ENCODE measurements at regions not wholly inside any gene's neighbourhood (a gene's known extent, or its start where the extent isn't known, plus 50 kb on each side); places are given as distances from the start of the nearest gene placed in this dataset.
A peak's percentile ranks its signal among the peaks of the same experiment; 100 is the strongest.
"Not testable (repeated sequence)": the region's sequence is repeated elsewhere in the genome, so short reads cannot be mapped to it uniquely, and the experiment has no call there.

DNA sequence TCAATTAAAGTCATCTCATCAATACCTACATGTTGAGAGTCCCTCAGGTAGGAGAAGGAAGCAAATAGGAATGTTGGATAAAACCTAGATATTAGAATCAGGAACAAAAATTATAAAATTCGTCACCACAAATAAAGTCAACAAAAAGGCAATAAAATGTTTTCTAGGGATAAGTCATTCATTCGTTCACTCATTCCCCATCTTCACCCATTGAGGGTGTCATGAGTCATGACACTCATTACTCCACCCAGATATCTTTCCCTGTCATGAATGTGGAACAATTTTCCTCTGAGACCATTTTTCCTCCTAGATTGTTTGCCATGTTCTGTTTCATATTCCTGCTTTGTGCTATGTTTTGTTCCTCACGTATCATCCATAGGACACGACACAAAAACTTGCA is 50.9 kb upstream of the OLIG3 start:
- DNase-seq (ENCODE audit: low read depth in 2 of 2): no peak

DNA sequence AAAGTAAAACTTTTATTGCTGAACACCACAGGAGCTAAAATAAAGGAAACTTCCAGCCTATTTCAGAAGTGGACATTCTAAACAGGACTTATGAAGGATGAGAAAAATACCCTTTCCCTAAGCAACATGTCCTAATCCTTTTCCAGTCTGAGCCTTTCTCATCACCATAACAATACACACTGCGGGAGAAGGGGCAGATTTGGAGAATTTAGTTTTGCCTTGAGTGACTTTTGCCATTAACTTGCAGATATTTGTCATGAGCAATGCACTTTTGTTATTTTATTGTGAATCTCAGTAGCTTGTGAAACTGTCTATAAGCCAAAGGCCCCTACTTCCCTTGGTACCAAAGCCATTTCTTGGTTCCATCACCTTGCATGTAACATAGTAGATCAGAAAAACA is 53.0 kb upstream of the OLIG3 start:
- DNase-seq (ENCODE audit: low read depth in 2 of 2): no peak

DNA sequence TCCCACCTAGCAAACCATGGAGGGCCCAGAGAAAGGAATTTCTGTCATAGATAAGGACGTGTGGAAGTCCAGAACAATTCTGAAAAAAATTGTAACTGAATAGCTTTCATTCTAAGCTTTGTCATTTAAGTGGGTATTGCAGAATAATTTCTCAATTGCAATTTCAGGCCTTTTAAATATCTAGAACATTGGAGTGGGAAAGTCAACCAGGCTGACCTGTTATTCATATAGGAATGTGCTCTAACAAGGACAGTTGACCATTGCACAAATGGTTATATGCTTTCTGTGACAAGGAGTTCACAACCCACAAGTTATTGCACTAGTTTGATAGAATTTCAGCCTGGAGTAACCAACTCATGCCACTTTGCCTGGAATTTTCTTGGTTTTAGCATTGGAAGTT is 53.4 kb upstream of the OLIG3 start:
- DNase-seq (ENCODE audit: low read depth in 2 of 2): no peak

DNA sequence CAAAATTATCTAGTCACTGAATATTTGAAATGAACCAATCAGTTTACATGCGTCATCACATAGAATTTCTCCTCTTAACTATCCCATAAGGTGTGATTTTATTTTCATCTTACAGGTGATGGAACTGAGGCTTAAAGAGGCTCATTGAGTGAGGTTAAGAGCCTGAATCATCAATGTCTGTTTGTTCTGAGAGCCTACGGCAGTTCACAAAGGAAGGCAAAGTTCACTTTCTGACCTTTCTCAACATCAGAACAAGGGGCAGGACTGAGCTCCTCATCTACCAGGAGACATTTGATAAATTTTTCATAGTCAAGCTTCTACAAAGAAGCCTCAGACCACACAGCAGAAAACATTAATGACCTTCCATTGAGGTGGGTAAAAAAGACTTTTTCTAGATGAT is 54.9 kb upstream of the OLIG3 start:
- DNase-seq (ENCODE audit: low read depth in 2 of 2): no peak

DNA sequence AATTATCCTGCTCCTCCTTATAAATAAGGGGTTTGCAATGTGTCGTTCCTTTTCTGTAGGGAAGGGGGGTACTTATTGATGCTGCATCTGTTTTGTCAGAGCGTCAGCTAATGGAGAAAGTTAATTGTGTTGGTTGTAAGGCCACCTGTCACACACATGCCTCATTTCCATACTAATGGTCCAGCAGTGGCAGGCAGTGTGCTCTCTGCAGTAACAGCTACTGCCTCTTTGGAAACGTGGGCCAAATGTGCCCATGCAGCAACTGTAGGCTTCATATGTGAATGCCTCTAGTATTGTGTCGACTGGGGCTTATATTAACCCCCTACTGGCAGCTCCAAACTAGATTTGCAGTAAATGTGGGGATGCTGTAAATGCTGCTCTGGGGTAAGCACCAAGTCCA is 56.3 kb upstream of the OLIG3 start:
- no peak for DNase-seq (ENCODE audit: low read depth in 2 of 2)

DNA sequence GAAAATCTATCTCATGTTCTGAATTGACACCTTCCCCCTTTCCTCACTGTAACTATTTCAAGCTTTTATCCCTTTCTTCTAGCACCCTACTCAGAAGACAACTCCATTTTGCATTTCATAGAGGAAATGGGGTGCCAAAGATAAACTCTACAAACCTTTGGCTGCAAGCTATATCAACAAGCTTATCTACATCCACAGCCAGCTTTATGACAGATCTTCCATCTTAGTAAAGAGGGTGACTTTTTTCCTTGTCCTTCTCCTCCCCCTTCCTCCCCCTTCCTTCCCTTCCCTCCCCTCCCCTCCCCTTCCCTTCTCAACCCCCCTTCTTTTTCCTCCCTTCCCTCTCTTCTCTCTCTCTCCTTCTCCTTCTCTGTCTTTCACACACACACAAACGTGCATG is 58.0 kb upstream of the OLIG3 start:
- DNase-seq (ENCODE audit: low read depth in 2 of 2): no peak

DNA sequence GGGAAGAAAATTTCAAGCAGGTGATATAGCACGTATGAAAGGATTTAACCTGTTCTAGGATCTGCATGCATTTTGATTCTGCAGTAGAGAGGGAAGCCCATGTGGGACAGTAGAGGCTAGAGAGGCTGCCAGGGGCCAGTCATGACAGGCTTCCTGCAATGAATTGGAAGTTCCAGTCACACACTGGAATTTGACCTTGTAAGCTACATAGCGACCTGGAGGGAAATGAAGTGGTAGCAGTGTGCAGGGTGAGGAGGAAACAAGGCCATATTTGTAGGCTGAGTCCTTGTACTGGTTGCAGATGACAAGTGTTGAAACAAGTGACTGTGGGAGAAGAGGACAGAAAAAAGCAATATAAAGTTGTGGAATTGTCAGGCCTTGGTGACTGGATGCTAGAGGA is 58.6 kb upstream of the OLIG3 start:
- DNase-seq (ENCODE audit: low read depth in 2 of 2): no peak

DNA sequence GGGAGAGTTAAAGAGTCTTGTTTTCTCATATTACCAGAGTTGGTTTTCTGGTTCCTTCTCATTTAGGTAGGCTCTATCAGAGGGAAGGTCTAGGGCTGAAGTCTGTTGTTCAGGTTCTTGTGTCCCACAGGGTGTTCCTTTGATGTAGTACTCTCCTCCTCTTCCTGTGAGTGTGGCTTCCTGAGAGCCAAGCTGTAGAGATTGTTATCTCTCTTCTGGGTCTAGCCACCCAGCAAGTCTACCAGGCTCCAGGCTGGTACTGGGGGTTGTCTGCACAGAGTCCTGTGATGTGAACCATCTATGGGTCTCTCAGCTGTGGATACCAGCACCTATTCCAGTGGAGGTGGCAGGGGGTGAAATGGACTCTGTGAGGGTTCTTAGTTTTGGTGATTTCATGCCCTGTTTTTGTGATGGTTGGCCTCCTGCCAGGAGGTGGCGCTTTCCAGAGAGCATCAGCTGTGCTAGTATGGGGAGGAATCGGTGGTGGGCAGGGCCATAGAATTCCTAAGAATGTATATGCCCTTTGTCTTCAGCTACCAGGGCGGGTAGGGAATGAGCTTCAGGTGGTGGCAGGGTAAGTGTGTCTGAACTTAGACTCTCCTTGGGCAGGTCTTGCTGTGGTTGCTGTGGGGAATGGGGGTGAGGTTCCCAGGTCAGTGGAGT is 65.5 kb upstream of the OLIG3 start:
- peak in 1 of 2 experiments; percentile 6 for DNase-seq (ENCODE audit: low read depth in 2 of 2)

DNA sequence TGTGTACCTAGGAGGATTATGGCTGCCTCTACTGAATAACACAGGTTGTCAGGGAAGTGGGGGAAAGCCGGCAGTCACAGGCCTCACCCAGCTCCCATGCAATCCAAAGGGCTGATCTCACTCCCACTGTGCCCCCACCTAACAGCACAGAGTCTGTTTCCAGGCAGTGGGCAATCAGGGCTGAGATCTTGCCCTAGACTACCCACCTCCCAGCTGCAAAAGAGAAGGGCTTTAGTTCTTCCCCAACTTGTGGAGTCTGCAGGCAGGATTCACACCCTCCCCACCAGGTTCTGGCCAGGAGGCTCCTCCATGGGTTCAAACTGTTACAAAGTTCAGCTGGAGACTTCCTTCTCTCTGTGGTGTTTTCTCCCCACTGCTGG is 66.0 kb upstream of the OLIG3 start:
- DNase-seq (ENCODE audit: low read depth in 2 of 2): no peak

DNA sequence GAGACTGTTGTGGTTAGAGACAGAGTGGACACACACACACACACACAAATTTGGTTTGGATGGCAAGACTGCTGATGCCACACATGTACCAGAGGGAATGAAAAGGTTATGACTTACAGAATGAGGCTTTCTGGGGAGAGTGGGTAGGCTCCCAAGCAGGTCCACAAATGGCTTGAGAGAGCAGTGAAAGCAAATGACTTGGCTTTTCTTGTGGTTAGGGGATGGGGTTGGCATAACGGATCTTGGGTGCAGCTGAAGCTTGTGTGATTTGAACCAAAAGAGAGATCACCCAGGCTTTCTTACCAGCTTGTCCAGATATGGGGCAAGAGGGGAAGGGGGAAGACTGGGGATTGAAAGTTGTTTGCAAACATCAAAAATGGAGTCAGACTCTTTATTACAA is 73.9 kb upstream of the OLIG3 start:
- no peak for DNase-seq (ENCODE audit: low read depth in 2 of 2)

DNA sequence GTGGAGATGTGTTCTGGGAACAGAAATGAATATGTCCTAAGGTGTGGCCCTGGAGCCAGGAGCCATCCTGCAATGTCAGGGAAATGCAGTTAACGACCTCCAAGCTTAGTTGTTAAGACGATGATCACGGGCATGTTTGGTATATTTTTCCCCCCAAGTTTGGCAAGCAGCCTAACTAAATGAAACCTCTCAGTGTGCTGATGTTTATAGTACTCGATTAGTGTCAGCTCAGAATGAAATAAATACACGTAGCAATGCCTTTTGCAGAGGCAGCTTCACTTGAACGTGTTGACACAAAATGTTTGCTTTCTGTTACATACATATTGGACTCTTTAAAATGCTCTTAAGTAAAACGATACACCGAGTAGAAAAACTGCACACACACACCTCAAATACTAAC is 76.2 kb upstream of the OLIG3 start:
- DNase-seq (ENCODE audit: low read depth in 2 of 2): no peak

DNA sequence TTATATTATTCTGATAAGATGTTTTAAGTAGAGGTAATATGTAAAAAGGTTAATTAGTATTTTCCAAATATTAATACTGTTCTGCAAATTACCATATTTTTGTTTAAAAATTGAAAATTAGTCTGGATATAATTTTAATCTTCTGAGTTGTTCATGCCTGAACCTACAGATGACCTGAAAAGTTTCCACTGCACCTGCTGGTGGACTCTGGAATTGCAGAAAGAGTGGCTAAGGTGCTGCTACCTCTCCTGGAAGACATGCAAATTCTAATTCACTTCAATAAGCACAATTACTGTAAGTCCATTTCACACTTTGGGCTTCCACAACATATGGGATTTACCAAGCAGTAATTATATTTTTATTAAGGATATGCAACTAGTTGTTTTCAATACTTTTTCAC is 77.7 kb upstream of the OLIG3 start:
- peak; percentile 26 to 64 for DNase-seq (ENCODE audit: low read depth in 2 of 2)

DNA sequence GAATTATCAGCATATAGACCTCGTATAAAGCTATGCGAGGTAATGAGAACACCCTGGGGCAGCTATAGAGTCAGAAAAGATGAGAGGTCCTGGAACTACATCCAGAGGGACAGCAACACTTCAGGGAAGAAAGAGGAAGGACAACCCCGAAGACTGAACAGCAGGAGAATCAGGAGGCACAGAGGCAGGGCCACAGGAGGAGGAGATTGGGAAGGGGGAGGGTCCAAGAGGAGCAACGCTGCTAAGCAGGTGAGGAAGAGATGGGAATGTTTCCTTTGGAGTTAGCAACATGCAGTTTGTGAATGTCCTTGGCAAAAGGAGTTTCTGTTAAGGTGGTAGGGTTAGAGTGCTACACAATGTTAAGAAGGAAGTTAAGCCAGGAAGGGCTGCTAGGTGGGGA is 79.5 kb upstream of the OLIG3 start:
- no peak for DNase-seq (ENCODE audit: low read depth in 2 of 2)

DNA sequence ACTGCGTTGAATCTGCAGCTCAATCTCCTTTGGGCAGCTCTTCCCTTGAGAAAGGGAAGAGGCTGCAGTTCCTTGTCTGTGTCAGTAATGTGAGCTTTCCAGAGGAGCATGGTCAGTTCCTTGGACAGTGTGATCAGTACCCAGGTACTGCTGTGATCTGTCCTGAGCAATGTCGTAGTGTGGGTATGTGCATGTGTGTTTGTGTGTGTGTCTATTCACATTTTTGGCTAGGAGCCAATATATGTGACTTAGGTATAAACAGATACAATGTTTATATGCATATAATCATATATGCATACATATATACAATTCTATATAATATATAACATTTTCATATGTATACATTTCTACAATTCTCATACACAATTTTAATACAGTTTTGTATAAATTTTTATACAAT is 85.4 kb upstream of the OLIG3 start:
- no peak for DNase-seq (ENCODE audit: low read depth in 2 of 2)

DNA sequence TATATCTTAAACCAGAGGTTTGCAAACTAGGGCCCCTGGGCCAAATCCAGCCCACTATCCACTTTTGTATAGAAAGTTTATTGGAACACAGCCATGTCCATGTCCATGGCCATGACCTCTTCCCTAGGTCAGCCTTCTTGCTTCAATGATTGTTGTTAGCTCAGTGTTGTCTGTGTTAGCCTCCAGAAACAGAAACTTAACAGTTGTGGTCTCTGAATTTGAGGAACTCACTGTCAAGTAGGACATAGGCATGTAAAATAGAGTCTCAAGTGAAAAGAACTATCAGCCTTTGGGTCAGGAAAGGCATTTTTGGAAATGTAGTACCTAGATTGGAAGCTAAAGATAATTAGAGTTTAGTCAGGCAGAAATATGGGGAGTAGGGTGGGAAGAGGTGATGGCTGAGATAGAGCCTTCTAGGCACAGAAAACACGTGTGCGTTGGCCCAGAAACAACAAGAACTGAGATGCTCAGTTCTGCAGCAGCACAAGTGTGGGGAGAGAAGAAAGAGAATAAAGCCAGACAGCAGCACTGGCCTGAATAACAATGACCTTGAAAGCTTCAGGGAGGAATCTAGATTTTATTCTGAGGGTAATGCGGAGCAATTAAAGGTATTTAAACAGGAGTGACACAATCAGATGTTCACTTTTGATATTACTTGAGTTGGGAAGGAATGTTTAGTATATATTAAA is 87.0 kb upstream of the OLIG3 start:
- no peak for DNase-seq (ENCODE audit: low read depth in 2 of 2)

DNA sequence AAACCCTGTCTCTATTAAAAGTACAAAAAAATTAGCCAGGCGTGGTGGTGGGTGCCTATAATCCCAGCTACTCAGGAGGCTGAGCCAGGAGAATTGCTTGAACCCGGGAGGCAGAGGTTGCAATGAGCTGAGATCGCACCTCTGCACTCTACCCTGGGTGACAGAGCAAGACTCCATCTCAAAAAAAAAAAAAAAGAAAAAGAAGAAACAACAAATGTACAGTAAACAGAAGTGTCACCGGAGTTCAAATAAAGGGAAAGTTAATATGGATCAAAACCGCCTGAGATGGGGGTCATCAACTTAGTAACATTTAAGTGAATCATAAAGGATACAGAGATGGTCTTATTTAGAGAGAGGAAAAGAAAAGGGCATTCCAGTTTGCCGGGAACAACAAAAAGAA is 89.3 kb upstream of the OLIG3 start:
- DNase-seq (ENCODE audit: low read depth in 2 of 2): not testable (repeated sequence)

DNA sequence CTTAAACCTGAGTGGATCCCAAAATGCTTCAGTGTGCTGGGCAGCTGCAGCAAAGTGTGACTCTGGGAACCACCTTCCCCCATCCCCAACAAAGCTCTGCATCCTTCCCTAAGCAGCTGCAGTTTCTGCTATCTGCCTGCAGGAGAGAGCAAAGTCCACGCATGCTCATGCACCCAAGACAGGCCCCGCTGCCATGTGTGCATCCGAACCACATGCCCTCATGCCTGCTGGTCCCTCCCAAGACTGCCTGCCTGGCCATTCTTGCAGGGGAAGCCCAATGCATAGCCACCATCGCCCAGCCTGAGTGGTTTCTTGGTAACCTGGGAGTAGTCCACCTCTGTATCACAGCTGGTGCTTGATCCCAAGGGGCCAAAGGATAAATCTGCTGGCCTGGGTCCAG is 94.3 kb upstream of the OLIG3 start:
- no peak for DNase-seq (ENCODE audit: low read depth in 2 of 2)

DNA sequence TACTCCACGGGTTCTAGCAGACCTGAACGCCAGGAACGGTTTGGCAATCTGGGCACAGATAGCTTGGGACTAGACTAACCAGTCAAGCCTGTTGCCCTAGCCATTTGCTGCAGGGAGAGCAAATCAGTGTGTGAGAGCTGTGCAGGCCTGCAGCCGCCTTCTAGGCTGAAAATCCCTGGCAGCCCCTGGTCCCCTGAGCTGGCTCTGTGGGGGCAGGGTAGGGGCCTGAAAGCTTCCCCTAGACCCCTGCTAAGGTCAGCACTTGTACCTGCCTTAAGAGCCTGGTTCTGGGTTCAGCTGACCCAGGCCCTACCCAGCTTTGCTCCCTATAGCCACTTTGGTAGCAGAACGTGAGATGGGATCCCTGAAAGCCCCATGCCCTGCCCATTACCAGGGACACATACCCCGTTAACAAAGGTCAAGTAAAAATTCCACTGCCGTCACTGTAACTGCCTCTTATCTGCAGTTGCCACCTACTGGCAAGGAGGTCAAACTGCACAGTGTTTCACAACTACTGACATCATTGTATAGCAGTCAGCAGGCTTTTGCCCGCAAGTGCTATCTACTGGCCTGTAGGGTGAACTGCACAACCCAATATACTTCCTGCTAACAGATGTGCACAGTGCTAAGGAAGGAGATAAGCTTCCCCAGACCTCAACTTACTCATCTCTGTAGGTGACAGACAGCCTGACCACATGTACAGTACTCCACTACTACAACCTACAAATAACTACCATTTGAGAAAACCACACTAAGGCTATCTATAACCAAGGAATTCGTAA is 95.1 kb upstream of the OLIG3 start:
- peak; percentile 9 to 26 for DNase-seq (ENCODE audit: low read depth in 2 of 2)

DNA sequence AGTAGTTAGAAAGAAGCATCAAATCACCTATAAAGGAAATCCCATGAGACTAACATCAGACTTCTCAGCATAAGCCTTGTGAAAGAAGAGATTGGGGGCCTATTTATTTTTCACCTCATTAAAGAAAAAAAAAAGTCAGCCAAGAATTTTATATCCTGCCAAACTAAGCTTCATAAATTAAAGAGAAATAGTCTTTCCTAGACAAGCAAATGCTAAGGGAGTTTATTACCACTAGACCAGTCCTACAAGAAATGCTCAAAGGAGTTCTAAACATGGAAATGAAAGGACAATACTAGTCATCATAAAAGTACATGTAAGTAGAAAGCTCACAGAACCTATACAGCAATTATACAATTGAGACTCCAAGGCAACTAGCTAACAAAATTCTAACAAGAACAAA is 96.5 kb upstream of the OLIG3 start:
- no peak for DNase-seq (ENCODE audit: low read depth in 2 of 2)

DNA sequence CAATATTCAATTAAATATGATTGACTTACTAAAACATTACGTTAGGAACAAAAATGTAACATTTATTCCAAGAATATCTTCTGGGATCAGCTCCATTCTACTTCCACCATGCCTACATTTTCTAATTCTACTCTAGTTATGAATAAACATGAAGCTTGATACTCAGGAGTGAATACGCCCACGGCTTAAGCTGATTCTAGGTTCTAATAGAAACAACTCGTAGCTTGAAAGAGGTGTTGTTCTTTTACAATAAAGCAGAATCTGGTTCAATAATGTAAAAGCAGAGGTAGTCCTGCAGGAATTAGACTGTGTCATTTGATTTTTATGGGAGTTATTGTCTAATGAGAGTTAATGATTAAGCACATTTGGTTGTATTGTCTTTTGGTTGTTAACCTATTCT is 107.3 kb upstream of the OLIG3 start:
- DNase-seq (ENCODE audit: low read depth in 2 of 2): no peak

DNA sequence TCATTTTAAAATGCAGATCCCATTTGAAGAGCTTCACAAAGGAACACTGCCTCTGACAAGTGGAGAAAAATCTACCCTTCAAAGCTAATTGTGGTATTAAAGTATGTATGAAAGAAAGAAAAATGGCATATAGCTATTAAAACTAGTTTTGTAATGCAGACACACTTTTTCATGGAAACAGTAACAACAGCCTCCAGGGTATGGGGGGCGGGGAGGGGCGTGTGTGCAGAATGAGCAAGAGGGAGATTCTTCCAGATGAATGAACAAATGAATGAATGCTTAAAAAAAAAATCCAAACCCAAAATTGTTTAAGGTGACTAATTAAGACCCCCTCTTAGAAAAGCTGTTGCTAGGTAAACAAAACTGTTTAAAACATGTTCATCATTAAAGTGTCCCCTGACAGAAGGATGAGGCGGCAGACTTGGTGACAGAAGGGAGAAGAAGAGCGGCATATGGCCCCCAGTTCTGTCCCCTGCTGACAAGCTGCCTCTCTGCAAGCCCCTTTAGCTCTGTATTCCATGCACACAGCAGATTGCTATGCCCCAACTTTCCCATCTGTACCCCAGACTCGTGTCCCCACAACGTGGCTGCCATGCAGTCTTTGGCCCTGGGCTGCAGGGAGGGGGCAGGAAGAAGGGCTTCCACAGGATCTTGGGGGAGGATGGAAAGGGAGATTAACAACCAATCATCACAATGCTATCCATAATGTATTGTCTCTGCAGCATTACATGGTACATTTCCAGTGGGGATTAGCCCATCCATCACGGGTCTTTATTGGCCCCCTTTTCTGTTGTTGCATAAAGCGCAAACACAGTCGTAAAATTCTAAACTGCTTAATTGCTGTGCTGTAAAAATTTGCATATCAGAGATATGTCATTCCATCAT is 108.4 kb upstream of the OLIG3 start:
- no peak for DNase-seq (ENCODE audit: low read depth in 2 of 2)

DNA sequence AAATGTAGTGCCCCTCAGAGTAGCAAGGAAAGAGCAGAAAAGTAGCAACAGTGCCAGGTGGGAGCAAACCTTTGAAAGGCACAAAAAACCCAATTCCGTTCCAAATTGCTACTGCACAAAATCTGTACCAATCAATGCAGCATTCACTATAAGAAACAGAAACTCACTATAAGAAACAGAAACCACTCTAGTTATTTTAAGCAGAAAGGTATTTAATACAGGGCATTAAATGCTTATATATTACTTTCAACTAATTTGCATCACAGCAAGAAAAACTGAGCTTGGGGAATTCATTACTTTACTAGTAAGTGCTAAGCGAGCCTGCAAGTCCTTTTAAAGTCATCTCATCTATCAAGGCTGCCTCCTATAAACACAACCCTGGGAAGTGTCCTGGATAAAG is 116.5 kb upstream of the OLIG3 start:
- no peak for DNase-seq (ENCODE audit: low read depth in 2 of 2)
